ENCODE measurements at regions not wholly inside any gene's neighbourhood (a gene's known extent, or its start where the extent isn't known, plus 50 kb on each side); places are given as distances from the start of the nearest gene placed in this dataset.
"Not testable (repeated sequence)": the region's sequence is repeated elsewhere in the genome, so short reads cannot be mapped to it uniquely, and the experiment has no call there.

DNA sequence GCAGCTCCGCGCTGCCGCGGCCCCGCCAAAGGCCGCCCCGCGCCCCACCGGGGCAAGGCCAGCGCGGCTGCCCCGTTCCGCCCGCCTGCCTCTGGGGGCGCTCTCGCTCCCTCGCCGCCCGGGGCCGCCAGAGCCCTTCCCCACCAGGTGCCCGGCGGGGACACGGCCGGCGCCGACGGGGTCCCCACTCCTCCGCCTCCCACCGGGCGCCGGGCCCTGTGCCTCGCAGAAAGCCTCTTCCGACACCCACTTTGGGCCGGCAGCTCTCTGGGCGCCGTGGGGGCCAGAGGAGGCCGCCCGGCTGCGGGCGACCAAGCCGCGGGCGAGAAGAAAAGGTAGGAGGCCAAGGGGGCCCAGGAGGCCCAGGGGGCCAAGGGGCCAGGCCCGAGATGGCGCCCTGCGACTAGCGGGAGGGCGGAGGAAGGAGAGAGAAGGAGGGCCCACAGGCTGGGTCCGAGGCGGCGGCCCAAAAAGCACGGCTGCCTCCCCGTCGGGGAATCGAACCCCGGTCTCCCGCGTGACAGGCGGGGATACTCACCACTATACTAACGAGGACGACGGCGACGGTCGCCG, 57.4 kb upstream of the FCGR2A start:
- TF ChIP-seq, protein P1, sequence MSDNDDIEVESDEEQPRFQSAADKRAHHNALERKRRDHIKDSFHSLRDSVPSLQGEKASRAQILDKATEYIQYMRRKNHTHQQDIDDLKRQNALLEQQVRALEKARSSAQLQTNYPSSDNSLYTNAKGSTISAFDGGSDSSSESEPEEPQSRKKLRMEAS (IDR thresholded peaks at IDR 0.05; ENCODE audit: low read depth): not testable (repeated sequence)
- not testable (repeated sequence) for TF ChIP-seq RFX5 (IDR thresholded peaks at IDR 0.05; ENCODE audit: low read length); SMC3 (IDR thresholded peaks at IDR 0.05; ENCODE audit: low read depth, low read length); FOXJ3 (CRISPR knock-in tag; IDR thresholded peaks at IDR 0.05); GABPA (IDR thresholded peaks at IDR 0.05; ENCODE audit: low read depth); RCOR1 (IDR thresholded peaks at IDR 0.05; ENCODE audit: low read length); MXI1 (IDR thresholded peaks at IDR 0.05; ENCODE audit: low read depth, low read length)
- TF ChIP-seq, protein P2, sequence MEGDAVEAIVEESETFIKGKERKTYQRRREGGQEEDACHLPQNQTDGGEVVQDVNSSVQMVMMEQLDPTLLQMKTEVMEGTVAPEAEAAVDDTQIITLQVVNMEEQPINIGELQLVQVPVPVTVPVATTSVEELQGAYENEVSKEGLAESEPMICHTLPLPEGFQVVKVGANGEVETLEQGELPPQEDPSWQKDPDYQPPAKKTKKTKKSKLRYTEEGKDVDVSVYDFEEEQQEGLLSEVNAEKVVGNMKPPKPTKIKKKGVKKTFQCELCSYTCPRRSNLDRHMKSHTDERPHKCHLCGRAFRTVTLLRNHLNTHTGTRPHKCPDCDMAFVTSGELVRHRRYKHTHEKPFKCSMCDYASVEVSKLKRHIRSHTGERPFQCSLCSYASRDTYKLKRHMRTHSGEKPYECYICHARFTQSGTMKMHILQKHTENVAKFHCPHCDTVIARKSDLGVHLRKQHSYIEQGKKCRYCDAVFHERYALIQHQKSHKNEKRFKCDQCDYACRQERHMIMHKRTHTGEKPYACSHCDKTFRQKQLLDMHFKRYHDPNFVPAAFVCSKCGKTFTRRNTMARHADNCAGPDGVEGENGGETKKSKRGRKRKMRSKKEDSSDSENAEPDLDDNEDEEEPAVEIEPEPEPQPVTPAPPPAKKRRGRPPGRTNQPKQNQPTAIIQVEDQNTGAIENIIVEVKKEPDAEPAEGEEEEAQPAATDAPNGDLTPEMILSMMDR (IDR thresholded peaks at IDR 0.05): not testable (repeated sequence)
- TF ChIP-seq, protein P3, sequence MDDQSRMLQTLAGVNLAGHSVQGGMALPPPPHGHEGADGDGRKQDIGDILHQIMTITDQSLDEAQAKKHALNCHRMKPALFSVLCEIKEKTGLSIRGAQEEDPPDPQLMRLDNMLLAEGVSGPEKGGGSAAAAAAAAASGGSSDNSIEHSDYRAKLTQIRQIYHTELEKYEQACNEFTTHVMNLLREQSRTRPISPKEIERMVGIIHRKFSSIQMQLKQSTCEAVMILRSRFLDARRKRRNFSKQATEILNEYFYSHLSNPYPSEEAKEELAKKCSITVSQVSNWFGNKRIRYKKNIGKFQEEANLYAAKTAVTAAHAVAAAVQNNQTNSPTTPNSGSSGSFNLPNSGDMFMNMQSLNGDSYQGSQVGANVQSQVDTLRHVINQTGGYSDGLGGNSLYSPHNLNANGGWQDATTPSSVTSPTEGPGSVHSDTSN (IDR thresholded peaks at IDR 0.05): not testable (repeated sequence)

All from SK-N-SH (cell line).